ENCODE measurements at regions not wholly inside any gene's neighbourhood (a gene's known extent, or its start where the extent isn't known, plus 50 kb on each side); places are given as distances from the start of the nearest gene placed in this dataset.

DNA sequence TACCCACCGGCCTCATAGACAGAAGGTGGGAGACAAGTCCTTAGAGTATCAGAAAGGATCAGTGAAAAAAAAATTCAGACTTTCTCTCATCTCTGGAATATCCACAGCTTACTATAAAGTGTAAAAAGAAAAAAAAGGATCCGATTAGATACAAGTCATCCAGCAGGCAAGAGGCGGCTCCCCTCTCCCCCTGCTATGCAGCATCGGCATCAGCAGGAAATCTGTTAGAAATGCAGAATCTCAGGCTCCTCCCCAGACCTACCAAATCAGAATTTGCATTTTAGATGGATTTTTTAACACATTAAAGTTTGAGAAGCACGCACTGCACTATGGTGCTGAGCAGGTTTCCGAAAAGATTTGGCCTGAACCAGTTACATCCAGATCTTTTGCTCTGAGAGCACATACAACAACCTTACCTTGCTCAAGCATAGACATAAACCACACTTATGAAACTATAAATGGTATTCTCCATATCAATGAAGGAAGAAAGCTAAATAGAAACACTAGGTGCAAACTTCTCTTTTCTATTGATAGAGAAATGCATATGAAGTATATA is 117.0 kb upstream of the POU3F2 start:
- DNase-seq (ENCODE audit: low spot score) = no peak

DNA sequence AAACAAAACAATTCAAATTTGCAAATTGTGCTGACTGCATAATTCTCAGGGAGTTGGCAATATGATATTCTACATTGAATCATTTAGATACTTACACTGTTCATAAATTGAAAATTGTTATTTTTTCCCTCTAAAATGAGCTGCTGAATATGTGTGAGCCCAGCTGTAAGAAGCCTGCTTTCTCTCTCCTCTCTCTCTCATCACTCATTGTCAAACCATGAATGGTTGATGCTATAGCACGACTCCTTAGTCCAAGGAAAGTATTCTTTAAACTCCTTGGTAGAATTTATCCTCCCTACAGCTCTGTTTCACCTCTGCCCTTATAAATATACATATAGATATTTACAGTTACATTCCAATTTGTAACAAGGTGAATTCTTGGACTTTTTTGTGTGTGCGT is 116.4 kb upstream of the POU3F2 start:
- DNase-seq (ENCODE audit: low spot score) = no peak

DNA sequence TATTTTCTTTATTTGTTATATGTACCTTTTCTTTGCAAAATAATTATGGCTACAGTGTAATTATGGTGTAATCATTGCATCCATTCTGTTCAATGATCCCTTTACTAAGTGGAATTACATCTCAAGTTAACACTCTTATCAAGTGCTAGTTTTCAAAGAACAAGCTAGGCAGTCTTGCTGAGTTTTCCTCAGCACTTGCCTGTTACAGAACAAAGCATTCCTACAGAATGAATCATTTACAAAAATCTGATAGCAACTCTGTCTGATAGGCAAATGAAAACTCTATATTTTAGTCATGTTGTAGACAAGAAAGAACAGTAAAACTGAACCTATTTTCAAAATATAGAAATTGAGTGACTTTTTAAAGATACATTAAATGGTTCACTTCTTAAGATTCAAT is 109.8 kb upstream of the POU3F2 start:
- DNase-seq (ENCODE audit: low spot score) = no peak

DNA sequence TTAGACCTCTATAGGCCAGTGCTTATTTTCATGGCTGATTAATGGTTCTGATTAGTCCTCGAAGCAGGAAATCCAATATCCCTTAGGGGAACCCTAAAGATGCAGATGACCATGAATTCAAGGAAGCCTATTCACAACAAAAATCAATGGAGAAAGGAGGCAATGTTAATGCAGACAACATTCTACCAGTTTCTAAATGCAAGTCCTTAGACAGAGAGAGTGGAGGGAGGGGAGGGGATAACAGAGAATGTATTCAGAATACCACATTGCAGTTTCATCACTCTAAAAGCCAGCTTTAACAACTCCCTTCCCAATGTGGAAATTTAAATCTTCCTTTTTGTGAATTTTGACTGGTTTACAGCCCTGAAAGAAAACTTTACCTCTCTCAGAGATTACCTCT is 87.1 kb upstream of the POU3F2 start:
- no peak for DNase-seq (ENCODE audit: low spot score)

DNA sequence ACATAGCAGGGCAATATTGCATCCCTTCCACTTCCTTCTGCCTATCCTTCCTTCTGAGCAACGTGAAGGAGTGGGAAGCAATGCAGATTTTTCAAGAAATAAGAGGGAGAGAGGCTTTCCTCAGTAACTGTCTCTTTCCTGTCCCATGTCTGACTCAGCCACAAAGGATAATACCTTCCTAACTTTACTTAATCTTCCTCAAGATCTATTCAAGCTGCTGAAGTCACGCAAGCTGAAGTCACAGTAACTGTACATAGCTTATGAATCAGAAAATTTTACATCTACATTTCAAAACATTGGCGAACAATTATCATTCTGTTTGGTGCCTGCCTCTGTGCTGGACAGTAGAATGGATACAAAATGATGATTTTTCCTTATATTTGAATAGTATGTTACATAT is 86.4 kb upstream of the POU3F2 start:
- no peak for DNase-seq (ENCODE audit: low spot score)

DNA sequence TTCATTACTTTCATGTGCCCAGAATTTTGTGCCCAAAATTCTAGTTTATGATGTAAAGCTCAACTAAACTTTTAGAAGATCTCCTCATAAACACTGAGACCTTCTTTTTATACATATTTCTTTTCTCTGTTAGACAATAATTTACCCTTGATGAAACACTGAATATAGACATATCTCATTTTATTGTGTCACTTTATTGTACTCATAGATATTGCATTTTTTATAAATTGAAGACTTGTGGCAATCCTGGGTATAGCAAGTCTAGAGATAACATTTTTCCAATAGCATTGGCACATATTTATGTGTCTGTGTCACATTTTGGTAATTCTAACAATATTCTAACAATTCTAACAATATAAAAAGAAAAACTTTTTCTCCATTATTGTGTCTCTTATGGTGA is 74.9 kb upstream of the POU3F2 start:
- DNase-seq (ENCODE audit: low spot score) = no peak

DNA sequence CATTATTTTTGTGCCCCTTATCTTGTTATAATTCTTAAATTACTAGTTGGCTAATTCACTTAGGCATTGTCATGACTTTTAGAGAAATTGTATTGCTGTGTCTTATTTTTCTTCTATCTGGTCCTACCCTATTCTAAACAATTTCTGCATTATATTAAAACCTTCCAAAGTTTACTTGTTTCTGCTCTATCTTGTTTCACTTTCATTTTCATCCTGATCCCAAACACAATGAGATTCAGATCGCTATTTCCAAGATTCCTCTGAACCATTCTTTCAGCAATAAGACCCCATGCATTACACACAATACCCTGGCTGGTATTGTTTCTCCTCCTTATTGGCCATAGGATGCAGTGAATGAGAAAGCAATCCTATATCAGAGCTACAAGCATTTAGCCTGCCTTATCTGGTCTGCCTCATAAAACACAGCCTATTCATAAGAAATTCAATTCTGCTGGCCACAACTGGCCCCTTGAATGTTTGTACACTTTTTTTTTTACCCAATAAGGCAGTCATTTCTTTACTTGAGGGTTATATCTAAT is 69.9 kb upstream of the POU3F2 start:
- no peak for DNase-seq (ENCODE audit: low spot score)

DNA sequence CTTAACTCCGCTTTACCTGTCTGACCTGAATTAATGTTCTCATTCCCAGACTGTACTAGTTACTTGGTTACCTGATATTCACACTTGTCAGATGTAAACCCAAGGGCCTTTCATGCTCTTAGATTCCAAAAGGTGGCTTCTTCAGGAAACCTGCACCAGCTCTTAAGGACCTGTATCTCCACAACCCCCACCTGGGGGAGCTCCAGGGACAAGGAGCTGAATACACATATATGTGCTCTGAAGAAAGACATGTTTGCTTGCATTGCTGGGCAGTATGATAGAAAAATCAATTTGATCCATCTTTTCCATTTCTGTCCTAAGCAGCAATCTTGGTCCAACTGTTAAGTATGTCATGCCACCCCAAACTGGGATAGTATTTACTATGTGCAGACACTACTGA is 64.8 kb upstream of the POU3F2 start:
- DNase-seq (ENCODE audit: low spot score) = no peak

DNA sequence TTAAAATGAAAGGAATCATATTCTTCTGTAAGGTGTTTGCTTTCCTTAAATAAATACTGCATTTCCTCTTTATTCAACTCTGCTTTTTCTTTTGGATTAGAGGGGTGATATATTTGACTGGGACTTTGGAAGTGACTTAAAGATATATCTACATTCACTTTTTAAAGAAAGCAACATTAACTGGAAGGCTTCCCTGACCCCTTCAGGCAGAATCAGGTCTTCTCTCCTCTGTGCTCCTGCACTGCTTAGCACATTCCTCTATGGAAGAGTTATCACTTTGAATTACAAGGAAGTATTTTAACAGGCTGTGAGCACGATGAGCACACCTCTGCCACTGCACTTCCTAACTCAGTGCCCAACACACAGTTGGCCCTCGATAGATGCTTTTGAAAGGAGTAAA is 59.2 kb upstream of the POU3F2 start:
- no peak for DNase-seq (ENCODE audit: low spot score)

DNA sequence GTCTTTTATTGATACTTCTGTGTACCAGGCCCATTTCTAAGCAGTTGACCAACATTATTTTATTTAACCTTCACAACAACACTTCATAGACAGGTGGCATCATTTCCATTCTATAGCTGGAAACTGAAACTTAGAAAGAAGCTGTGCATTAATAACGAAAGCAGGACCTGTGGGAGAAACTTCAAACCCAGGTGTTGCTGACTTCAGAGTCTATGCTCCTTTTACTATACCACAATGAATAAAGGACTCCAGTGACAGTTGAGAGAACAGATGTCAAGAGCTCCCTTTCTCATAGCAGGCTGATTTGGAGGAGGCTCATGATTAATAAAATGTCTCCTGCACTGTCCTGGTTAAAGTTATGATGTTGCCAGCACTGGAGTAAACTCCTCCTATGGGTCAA is 56.6 kb upstream of the POU3F2 start:
- DNase-seq (ENCODE audit: low spot score) = no peak

DNA sequence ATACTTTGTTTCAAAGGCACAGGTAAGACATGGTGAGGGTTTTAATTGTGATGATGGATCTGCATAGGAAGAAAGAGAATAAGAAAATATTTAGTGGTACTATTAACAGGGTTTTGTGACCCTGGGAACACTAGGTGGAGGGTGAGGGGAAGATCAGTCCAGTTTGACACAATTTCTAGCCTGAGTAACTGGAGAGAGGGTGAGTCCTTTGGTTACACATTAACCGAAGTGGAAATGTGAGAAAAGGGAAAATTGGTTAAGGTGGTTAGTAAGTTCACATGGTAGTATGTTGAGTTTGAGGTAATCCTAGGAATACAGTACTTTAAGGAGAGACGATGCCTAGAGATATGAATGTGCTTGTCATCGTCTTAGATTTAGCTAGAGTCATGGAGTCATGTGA is 54.8 kb upstream of the POU3F2 start:
- DNase-seq (ENCODE audit: low spot score) = no peak

DNA sequence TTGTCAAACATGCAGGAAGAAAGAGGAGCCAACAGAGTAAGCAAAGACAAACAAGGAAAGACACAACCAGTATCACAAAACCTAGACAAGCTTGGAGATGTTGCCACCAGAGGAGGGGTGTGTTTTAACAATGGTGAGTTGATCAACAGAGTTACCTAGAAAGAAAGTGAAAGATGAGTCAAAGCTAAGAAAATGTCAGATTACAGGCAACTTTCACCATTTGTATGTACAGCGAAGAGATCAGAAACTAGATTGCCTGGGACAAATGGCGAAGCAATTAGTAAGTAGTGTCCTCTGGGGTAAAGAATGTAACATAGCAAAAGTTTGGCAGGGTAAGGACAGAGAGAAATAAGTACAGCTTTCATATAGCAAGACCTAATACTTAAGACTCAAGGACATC is 51.6 kb upstream of the POU3F2 start:
- DNase-seq (ENCODE audit: low spot score) = no peak

DNA sequence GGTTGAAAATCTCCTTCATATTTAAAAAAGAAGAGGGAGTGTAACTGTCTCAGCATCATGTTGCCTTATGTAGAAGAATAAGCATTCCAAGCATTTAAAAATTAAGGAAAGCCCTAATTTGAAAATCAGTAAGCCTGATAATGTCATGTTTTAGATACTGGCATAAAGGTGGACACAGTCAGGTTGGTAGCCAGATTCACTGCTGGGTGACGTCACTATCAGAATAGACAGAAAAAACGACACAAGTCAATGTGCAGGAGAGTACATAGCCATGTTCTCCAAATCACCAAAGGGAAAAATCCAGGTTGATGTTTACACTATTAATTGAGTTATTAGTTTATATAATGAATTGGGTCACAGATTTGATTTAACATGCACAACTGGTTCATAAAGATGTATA is 50.8 kb upstream of the POU3F2 start:
- no peak for DNase-seq (ENCODE audit: low spot score)
